ENCODE measurements at regions not wholly inside any gene's neighbourhood (a gene's known extent, or its start where the extent isn't known, plus 50 kb on each side); places are given as distances from the start of the nearest gene placed in this dataset.

DNA sequence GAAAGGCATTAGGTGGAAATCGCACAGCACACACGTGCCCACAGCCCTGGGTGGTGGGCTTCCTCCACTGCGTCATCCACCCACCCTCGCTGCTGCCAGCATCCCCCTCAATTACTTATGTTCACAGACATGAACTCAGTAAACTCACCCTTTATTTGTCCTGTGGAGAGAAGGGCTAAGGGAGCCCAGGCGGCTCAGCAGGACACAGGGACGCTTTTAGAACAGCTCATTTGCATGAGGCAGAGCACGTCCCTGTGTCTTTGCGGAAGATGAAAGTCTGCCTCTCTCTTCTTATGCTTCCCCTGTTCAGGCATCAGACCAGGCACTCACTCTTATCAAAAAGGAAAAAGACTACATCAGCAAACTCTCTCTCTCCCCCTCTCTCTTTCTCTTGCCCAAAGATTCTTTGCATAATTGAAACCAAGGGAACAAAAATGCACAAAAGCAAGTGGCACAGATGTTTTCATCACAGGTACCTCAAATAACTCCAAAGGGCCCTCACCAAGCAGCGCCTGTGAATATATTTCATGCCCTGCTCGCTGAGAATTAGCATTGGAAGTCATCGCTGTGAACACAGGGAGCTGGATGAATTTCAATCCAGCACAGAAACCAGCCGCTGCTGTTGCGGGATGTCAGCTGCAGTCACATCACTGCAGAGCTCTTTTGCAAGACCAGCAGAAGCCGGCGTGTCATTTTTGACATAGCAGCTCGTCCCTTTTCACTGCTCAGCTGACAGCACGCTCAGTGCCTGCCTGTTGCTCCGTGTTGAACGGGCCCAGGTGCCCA is 376.3 kb upstream of the MYT1L start:
- H3K36me3 ChIP-seq (ENCODE audit: control insufficient read depth, insufficient read depth, low read length) = no peaks in the 10 kb centered on the region
- peaks cover 10% of the 10 kb centered on the region for H3K27me3 ChIP-seq (ENCODE audit: control insufficient read depth, insufficient read depth, low read length)
- H3K4me1 ChIP-seq (ENCODE audit: control insufficient read depth, insufficient read depth, low read length) = no peaks in the 10 kb centered on the region
- peak; percentile 19 for DNase-seq
- H3K9me3 ChIP-seq (replicated peaks; ENCODE audit: control insufficient read depth, low read depth, low read length) = no peaks in the 10 kb centered on the region
- no peak overlapping the region for H3K4me3 ChIP-seq (ENCODE audit: low read length)
- 51% methylated on average over 15 of the region's 19 CpGs for WGBS (ENCODE audit: insufficient coverage)
- H3K27ac ChIP-seq (ENCODE audit: low read length) = no peak overlapping the region

GRCh38 chr2:2706306-2706705 is 375.2 kb upstream of the MYT1L start:
- 59% methylated on average over 8 of the region's 10 CpGs for WGBS (ENCODE audit: insufficient coverage)
- H3K27me3 ChIP-seq (ENCODE audit: control insufficient read depth, insufficient read depth, low read length) = peaks cover 7% of the 10 kb centered on the region
- no peak overlapping the region for H3K27ac ChIP-seq (ENCODE audit: low read length)
- H3K9me3 ChIP-seq (replicated peaks; ENCODE audit: control insufficient read depth, low read depth, low read length) = no peaks in the 10 kb centered on the region
- H3K4me1 ChIP-seq (ENCODE audit: control insufficient read depth, insufficient read depth, low read length) = no peaks in the 10 kb centered on the region
- no peaks in the 10 kb centered on the region for H3K36me3 ChIP-seq (ENCODE audit: control insufficient read depth, insufficient read depth, low read length)
- DNase-seq = no peak
- no peak overlapping the region for H3K4me3 ChIP-seq (ENCODE audit: low read length)

DNA sequence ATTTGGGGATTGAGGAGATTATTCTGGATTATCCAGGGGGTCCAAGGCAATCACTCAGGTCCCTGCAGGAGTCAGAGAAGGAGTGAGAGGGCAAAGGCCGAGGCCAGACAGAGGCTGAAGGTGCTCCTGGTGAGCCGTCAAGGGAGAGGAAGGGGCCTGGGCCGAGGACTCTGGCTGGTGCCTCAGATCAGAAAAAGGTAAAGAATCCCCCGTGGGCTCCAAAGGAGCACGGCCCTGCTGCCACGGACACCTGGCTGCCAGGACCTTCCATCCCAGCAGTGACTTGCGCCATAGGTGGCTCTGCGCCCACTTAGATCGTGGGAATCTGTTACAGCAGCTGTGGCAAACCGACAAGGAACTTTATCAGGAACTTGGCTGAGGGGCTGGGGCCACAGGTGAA is 374.8 kb upstream of the MYT1L start:
- H3K9me3 ChIP-seq (replicated peaks; ENCODE audit: control insufficient read depth, low read depth, low read length) = no peaks in the 10 kb centered on the region
- no peak for DNase-seq
- no peaks in the 10 kb centered on the region for H3K36me3 ChIP-seq (ENCODE audit: control insufficient read depth, insufficient read depth, low read length)
- no peak overlapping the region for H3K27ac ChIP-seq (ENCODE audit: low read length)
- no peaks in the 10 kb centered on the region for H3K4me1 ChIP-seq (ENCODE audit: control insufficient read depth, insufficient read depth, low read length)
- 84% methylated on average over 9 of the region's 10 CpGs for WGBS (ENCODE audit: insufficient coverage)
- H3K27me3 ChIP-seq (ENCODE audit: control insufficient read depth, insufficient read depth, low read length) = peaks cover 7% of the 10 kb centered on the region
- H3K4me3 ChIP-seq (ENCODE audit: low read length) = no peak overlapping the region

GRCh38 chr2:2704428-2705090 is 373.5 kb upstream of the MYT1L start:
- H3K27me3 ChIP-seq (ENCODE audit: control insufficient read depth, insufficient read depth, low read length) = peaks cover 2% of the 10 kb centered on the region
- H3K36me3 ChIP-seq (ENCODE audit: control insufficient read depth, insufficient read depth, low read length) = no peaks in the 10 kb centered on the region
- H3K4me1 ChIP-seq (ENCODE audit: control insufficient read depth, insufficient read depth, low read length) = no peaks in the 10 kb centered on the region
- DNase-seq = no peak
- H3K9me3 ChIP-seq (replicated peaks; ENCODE audit: control insufficient read depth, low read depth, low read length) = no peaks in the 10 kb centered on the region
- no peak overlapping the region for H3K27ac ChIP-seq (ENCODE audit: low read length)
- H3K4me3 ChIP-seq (ENCODE audit: low read length) = no peak overlapping the region
- WGBS (ENCODE audit: insufficient coverage) = 69% methylated on average over 4 of the region's 13 CpGs

- H3K36me3 ChIP-seq (ENCODE audit: control insufficient read depth, insufficient read depth, low read length) = no peaks in the 10 kb centered on the region
- H3K9me3 ChIP-seq (replicated peaks; ENCODE audit: control insufficient read depth, low read depth, low read length) = no peaks in the 10 kb centered on the region
- H3K4me3 ChIP-seq (ENCODE audit: low read length) = no peak overlapping the region
- 74% methylated on average over 11 of the region's 17 CpGs for WGBS (ENCODE audit: insufficient coverage)
- no peaks in the 10 kb centered on the region for H3K4me1 ChIP-seq (ENCODE audit: control insufficient read depth, insufficient read depth, low read length)
- H3K27ac ChIP-seq (ENCODE audit: low read length) = no peak overlapping the region
- DNase-seq = no peak
- peaks cover 2% of the 10 kb centered on the region for H3K27me3 ChIP-seq (ENCODE audit: control insufficient read depth, insufficient read depth, low read length)
Measured at GRCh38 chr2:2703762-2704427, 372.8 kb upstream of the MYT1L start.

DNA sequence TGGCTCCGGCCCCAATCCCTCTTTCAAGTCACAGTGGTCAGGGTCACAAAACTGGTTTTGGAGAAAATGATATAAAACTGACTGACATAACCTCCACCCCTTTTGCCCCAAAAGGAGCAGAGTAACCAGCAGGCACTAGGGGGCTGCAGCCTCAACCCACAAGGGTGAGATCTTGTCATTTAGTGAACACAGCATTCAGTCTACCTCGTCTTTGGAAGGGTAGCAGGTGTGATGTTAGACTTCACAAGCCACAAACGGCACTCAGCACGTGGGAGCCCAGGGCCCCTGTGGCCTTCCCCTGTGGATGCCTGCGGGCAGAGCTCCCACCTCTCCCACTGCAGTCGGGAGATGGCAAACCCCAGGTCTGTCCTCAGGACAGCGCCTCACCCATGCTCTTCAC is 372.1 kb upstream of the MYT1L start:
- WGBS (ENCODE audit: insufficient coverage) = 72% methylated on average over 6 of the region's 7 CpGs
- H3K27me3 ChIP-seq (ENCODE audit: control insufficient read depth, insufficient read depth, low read length) = no peaks in the 10 kb centered on the region
- no peak overlapping the region for H3K4me3 ChIP-seq (ENCODE audit: low read length)

DNA sequence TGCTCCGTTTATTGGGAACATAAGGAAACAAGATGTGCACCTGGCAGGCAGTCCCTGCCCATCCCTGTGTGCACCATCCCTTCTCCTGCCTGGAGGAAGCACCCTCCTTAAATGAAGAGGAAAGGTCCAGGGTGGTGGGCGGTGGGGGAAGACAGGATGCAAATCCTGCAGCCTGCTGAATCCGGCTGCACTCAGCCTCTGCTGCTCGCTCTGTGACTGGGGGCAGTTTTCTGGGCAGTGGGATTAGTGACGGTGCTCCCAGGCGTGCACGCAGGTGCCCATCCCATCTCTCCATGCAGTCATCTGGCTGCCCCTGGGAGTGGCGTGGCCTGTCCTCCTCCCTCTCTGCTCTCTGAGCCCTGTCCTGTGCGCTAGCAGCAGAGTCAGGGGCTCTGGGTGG is 371.3 kb upstream of the MYT1L start:
- DNase-seq = no peak
- H3K36me3 ChIP-seq (ENCODE audit: control insufficient read depth, insufficient read depth, low read length) = no peaks in the 10 kb centered on the region
- no peak overlapping the region for H3K27ac ChIP-seq (ENCODE audit: low read length)
- no peak overlapping the region for H3K4me3 ChIP-seq (ENCODE audit: low read length)
- no peaks in the 10 kb centered on the region for H3K27me3 ChIP-seq (ENCODE audit: control insufficient read depth, insufficient read depth, low read length)
- WGBS (ENCODE audit: insufficient coverage) = 71% methylated on average over 6 of the region's 9 CpGs
- no peaks in the 10 kb centered on the region for H3K4me1 ChIP-seq (ENCODE audit: control insufficient read depth, insufficient read depth, low read length)
- H3K9me3 ChIP-seq (replicated peaks; ENCODE audit: control insufficient read depth, low read depth, low read length) = no peaks in the 10 kb centered on the region

More for the DNA sequence above, 372.1 kb upstream of the MYT1L start:
- no peak overlapping the region for H3K27ac ChIP-seq (ENCODE audit: low read length)
- H3K36me3 ChIP-seq (ENCODE audit: control insufficient read depth, insufficient read depth, low read length) = no peaks in the 10 kb centered on the region
- H3K9me3 ChIP-seq (replicated peaks; ENCODE audit: control insufficient read depth, low read depth, low read length) = no peaks in the 10 kb centered on the region
- H3K4me1 ChIP-seq (ENCODE audit: control insufficient read depth, insufficient read depth, low read length) = no peaks in the 10 kb centered on the region
- no peak for DNase-seq

- 81% methylated on average over 7 of the region's 8 CpGs for WGBS (ENCODE audit: insufficient coverage)
- no peaks in the 10 kb centered on the region for H3K36me3 ChIP-seq (ENCODE audit: control insufficient read depth, insufficient read depth, low read length)
- no peaks in the 10 kb centered on the region for H3K4me1 ChIP-seq (ENCODE audit: control insufficient read depth, insufficient read depth, low read length)
- H3K4me3 ChIP-seq (ENCODE audit: low read length) = no peak overlapping the region
- no peak overlapping the region for H3K27ac ChIP-seq (ENCODE audit: low read length)
- no peaks in the 10 kb centered on the region for H3K27me3 ChIP-seq (ENCODE audit: control insufficient read depth, insufficient read depth, low read length)
- no peak for DNase-seq
- H3K9me3 ChIP-seq (replicated peaks; ENCODE audit: control insufficient read depth, low read depth, low read length) = no peaks in the 10 kb centered on the region
Measured at GRCh38 chr2:2701813-2702212, 370.7 kb upstream of the MYT1L start.

DNA sequence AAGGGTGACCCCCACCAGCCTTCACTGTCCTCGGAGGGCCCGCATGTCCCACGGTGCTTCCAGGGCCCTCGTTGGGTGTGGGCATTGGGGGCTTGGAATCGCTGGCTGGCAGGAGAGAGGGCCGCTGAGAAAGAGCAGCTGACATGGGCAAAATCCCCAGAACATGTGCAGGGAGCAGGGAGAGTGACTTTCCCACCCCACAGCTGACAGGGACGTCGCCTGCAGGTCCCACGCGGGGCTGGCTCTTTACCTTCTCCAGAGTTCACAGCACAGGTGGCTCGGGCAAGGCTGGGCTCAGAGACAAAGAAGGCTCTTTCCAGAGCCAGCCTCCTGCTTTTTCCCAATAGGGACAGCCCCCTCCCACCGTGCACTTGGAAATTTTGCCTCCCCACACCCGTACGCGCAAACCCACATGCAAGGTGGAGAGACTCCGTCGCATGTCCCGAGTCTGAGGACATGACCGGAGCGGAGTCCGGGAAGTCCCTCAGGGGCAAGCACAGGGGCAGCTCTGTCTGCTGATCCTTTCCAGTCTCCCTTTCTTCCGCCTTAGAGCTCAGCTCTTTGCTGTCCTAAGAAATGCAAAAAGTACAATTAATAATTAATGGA is 370.2 kb upstream of the MYT1L start:
- Histone ChIP-seq H3K27ac (ENCODE audit: low read length) (no peak overlapping the region), H3K4me3 (ENCODE audit: low read length) (no peak overlapping the region), H3K27me3 (ENCODE audit: control insufficient read depth, insufficient read depth, low read length) (no peaks in the 10 kb centered on the region), H3K36me3 (ENCODE audit: control insufficient read depth, insufficient read depth, low read length) (no peaks in the 10 kb centered on the region), H3K9me3 (replicated peaks; ENCODE audit: control insufficient read depth, low read depth, low read length) (no peaks in the 10 kb centered on the region), H3K4me1 (ENCODE audit: control insufficient read depth, insufficient read depth, low read length) (no peaks in the 10 kb centered on the region)
- 72% methylated on average over 17 of the region's 22 CpGs for WGBS (ENCODE audit: insufficient coverage)
- no peak for DNase-seq

- H3K27me3 ChIP-seq (ENCODE audit: control insufficient read depth, insufficient read depth, low read length) = peaks cover 4% of the 10 kb centered on the region
- H3K4me3 ChIP-seq (ENCODE audit: low read length) = no peak overlapping the region
- H3K4me1 ChIP-seq (ENCODE audit: control insufficient read depth, insufficient read depth, low read length) = no peaks in the 10 kb centered on the region
- no peaks in the 10 kb centered on the region for H3K9me3 ChIP-seq (replicated peaks; ENCODE audit: control insufficient read depth, low read depth, low read length)
- 50% methylated on average over 4 of the region's 9 CpGs for WGBS (ENCODE audit: insufficient coverage)
- no peak overlapping the region for H3K27ac ChIP-seq (ENCODE audit: low read length)
- DNase-seq = no peak
- H3K36me3 ChIP-seq (ENCODE audit: control insufficient read depth, insufficient read depth, low read length) = no peaks in the 10 kb centered on the region
Measured at GRCh38 chr2:2699121-2699505, 368.0 kb upstream of the MYT1L start.

Data from muscle of leg (tissue), 3 donors.